HEK293 (cell line): ENCODE measurements at regions not wholly inside any gene's neighbourhood (a gene's known extent, or its start where the extent isn't known, plus 50 kb on each side); places are given as distances from the start of the nearest gene placed in this dataset.

Source experiments
- ATF2 ChIP-seq: fragments of 450-650 bp; formaldehyde crosslinking; IDR thresholded peaks from 2 replicates; pipeline ENCODE4 v1.5.1; 2016; ENCODE audit warnings: missing biosample characterization, missing genetic modification characterization, low read depth
- CTCF ChIP-seq: fragments of 450-650 bp; formaldehyde crosslinking; IDR thresholded peaks from 2 replicates; pipeline ENCODE4 v1.5.1; 2016; ENCODE audit warnings: missing biosample characterization, missing genetic modification characterization
- EGR2 ChIP-seq: fragments of 450-650 bp; formaldehyde crosslinking; IDR thresholded peaks from 2 replicates; pipeline ENCODE4 v1.5.1; 2016; ENCODE audit warnings: low read depth, missing biosample characterization, missing genetic modification characterization
- ZFP41 ChIP-seq: fragments of 450-650 bp; formaldehyde crosslinking; IDR thresholded peaks from 2 replicates; pipeline ENCODE4 v1.5.1; 2016; ENCODE audit warnings: missing biosample characterization, missing genetic modification characterization, borderline replicate concordance
- ZNF48 ChIP-seq: fragments of 450-650 bp; formaldehyde crosslinking; IDR thresholded peaks from 2 replicates; pipeline ENCODE4 v1.5.1; 2016; ENCODE audit warnings: missing biosample characterization, missing genetic modification characterization
- ZNF626 ChIP-seq: fragments of 450-650 bp; sonication (Bioruptor Pico); formaldehyde crosslinking; IDR thresholded peaks from 2 replicates; pipeline ENCODE4 v1.5.1; 2018; ENCODE audit warnings: missing biosample characterization, missing genetic modification characterization, inconsistent platforms
- ZNF837 ChIP-seq: fragments of 450-650 bp; formaldehyde crosslinking; IDR thresholded peaks from 2 replicates; pipeline ENCODE4 v1.5.1; 2016; ENCODE audit warnings: missing biosample characterization, missing genetic modification characterization

GRCh38 chr2:183995632-183996031 is 602.7 kb upstream of the ZNF804A start:
- TF ChIP-seq ZNF837 (tag by site-specific recombination) (no peak), CTCF (tag by site-specific recombination) (no peak), ATF2 (tag by site-specific recombination) (no peak), ZNF48 (tag by site-specific recombination) (no peak), ZFP41 (tag by site-specific recombination) (no peak), ZNF626 (tag by site-specific recombination) (no peak), EGR2 (no peak)
